GM12872 (cell line): ENCODE measurements at regions not wholly inside any gene's neighbourhood (a gene's known extent, or its start where the extent isn't known, plus 50 kb on each side); places are given as distances from the start of the nearest gene placed in this dataset.

Experiments
- TF ChIP-seq, protein P1 (sequence below): IDR thresholded peaks from 3 replicates; pipeline ENCODE4 v1.5.1; 2011; ENCODE audit warnings: low read depth, mild to moderate bottlenecking, low read length, moderate library complexity; ENCODE audit not compliant: insufficient read depth

GRCh38 chrX:34238896-34239295, 106.8 kb upstream of the FAM47A start:
- TF ChIP-seq, protein P1, sequence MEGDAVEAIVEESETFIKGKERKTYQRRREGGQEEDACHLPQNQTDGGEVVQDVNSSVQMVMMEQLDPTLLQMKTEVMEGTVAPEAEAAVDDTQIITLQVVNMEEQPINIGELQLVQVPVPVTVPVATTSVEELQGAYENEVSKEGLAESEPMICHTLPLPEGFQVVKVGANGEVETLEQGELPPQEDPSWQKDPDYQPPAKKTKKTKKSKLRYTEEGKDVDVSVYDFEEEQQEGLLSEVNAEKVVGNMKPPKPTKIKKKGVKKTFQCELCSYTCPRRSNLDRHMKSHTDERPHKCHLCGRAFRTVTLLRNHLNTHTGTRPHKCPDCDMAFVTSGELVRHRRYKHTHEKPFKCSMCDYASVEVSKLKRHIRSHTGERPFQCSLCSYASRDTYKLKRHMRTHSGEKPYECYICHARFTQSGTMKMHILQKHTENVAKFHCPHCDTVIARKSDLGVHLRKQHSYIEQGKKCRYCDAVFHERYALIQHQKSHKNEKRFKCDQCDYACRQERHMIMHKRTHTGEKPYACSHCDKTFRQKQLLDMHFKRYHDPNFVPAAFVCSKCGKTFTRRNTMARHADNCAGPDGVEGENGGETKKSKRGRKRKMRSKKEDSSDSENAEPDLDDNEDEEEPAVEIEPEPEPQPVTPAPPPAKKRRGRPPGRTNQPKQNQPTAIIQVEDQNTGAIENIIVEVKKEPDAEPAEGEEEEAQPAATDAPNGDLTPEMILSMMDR, result no peak

DNA sequence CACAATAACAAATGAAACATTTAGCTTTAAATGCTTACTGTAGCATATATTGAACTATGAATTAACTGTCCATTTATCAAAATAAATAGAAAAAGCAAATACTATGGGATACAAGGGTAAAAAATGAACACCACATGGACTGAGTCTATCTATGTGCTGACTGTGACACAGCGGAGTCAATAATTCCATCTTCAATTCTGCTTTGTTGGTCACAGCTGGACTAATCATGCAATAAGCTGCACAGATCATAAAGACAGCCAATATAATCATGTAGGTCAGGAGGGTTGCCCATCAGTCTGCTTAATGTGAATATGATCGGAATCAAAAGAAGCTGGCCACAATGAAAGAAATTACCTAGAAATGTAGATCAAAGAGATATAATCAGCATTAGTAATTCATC, 95.7 kb upstream of the FAM47A start:
- TF ChIP-seq, protein P1, result no peak

DNA sequence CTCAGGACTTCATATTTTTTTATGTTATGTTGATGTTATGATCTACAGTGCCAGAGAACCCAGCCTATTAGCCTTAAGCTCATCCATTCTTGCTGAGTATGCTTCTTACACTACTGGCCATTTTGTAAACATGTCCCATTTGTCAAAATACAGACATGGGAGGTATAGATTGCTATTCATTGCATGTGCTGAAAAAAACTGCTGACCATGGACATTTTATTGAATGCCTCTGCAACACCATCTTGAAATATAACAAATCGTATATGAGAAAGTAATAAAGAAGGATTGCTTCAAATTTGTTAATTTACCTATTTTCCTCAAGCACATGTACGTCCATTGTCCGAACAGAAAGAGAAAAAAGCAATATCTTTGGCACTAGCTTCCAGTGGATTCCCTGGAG, 91.5 kb upstream of the FAM47A start:
- TF ChIP-seq, protein P1, result no peak

DNA sequence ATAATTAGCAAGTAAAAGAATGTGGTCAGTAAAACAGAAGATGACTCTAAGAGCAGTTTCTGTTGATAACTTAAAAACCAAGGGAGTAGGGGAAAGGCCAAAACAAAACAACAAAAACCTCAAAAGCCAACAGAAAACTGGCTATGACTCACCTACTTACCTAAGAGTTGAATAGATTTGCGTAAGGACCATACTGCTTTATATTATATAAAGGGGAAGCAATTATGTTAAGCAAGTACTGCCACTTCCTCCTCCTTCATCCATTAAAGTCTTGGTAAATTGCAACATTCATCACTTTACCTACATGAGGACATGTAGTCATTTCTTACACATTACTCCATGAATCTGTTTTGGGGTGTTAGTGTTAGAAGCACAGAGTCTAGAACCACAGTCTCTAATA, 85.9 kb upstream of the FAM47A start:
- TF ChIP-seq, protein P1, result no peak

DNA sequence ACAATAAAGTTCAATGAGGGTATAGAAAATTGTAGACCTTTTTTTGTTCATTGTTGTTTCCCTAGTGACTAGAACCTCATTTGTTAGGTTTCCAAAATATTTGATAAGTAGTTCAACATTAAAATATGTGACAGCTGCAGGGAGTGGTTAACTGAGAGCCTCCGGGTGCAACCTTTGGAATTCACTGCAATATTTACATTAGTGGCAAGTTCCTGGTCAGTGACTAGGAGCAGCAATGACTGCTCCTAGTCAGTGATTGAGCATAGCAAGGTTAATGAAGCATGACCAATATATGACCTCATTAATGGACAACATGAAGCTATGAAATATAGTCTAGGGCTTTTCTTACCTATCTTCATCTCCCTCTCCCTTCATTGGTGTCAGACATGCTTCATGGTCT, 65.8 kb upstream of the FAM47A start:
- TF ChIP-seq, protein P1, result no peak
